ENCODE measurements at regions not wholly inside any gene's neighbourhood (a gene's known extent, or its start where the extent isn't known, plus 50 kb on each side); places are given as distances from the start of the nearest gene placed in this dataset.

DNA sequence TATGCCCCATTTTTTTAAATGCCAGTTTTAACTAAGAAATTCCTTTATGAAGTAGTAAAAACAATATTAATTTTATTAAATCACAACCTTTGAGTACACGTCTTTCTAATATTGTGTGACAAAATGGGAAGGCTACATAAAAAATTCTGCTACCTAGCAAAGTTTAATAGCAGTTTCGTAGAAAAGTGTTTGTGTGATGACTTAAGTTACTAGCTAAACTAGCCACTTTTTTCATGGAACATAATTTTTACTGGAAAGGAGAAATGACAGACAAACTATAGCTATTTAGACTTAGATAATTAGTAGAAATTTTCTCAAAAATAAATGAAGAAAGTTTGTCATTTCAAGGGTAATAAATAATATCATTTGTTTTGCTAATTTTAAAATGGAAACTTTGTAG, 153.1 kb downstream of the GPAM start:
- no peaks in the 10 kb centered on the region for H3K79me2 ChIP-seq (ENCODE audit: low read length)
- no peak overlapping the region for H2AFZ ChIP-seq (ENCODE audit: low read length)
- H3K9me2 ChIP-seq (replicated peaks; ENCODE audit: insufficient read depth, low read length), result no peaks in the 10 kb centered on the region; the same call in 1 of the 2 replicates
- H3K27me3 ChIP-seq (ENCODE audit: low read length), result no peaks in the 10 kb centered on the region
- H4K20me1 ChIP-seq (ENCODE audit: insufficient read depth, low read depth, low read length), result no peaks in the 10 kb centered on the region
- DNase-seq, result no peak
- H3K4me2 ChIP-seq (ENCODE audit: low read depth, low read length, poor library complexity, severe bottlenecking), result no peak overlapping the region
- H3K27ac ChIP-seq (ENCODE audit: low read length), result no peak overlapping the region
- peaks cover 56% of the 10 kb centered on the region for H3K36me3 ChIP-seq (ENCODE audit: insufficient read depth, low read length)
- H3K9ac ChIP-seq (ENCODE audit: low read length), result no peak overlapping the region
- no peak overlapping the region for H3K4me3 ChIP-seq (ENCODE audit: low read length)
- H3K9me3 ChIP-seq (ENCODE audit: low read length), result peaks cover 14% of the 10 kb centered on the region
- H3K4me1 ChIP-seq (ENCODE audit: low read length), result no peaks in the 10 kb centered on the region

DNA sequence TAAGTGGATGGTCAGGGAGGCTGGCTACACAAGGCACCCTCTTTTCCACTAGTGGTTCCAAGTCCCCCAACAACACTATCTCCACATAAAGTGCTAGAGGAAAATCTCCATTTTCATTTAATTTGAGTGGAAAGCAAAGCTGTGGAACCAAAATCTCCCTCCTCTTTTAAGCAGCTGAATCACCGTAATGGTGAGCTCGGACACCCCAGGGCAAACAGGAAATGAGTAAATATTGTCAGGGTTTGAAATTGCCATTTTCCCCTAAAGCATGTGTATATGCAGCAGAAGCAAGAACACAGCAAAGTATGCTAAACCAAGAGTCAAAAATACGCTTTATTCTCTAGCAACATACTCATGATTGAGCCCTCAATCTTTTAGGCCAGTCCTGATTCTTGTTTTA, 143.7 kb downstream of the GPAM start:
- H3K9me3 ChIP-seq (ENCODE audit: low read length), result no peaks in the 10 kb centered on the region; the same call in 1 of the 2 replicates
- no peak overlapping the region for H3K4me3 ChIP-seq (ENCODE audit: low read length)

DNA sequence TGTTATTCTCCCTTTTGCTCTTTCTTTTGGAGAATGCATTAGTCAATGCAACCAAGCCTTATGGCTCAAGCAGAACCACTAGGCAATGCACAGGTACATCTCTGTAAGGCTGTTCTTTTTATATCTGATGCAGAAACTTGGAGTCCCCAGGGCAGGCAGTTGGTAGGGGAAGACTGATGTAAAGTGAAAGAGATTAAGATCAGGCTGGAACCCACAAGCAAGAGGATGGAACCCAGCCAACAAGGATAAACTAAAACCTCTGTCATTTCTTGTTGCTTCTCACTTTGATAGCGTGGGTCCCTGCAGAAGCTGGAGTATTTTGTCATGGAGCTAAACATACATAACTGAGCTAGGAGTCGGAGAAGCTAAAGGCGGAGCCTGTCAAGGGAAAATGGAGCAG, 142.9 kb downstream of the GPAM start:
- H3K9ac ChIP-seq (ENCODE audit: low read length), result no peak overlapping the region
- H3K4me3 ChIP-seq (ENCODE audit: low read length), result no peak overlapping the region
- H3K36me3 ChIP-seq (ENCODE audit: insufficient read depth, low read length), result peaks cover 61% of the 10 kb centered on the region
- H3K27ac ChIP-seq (ENCODE audit: low read length), result no peak overlapping the region
- H2AFZ ChIP-seq (ENCODE audit: low read length), result no peak overlapping the region
- H3K4me1 ChIP-seq (ENCODE audit: low read length), result no peaks in the 10 kb centered on the region
- H3K79me2 ChIP-seq (ENCODE audit: low read length), result peaks cover 1% of the 10 kb centered on the region; the same call in 1 of the 2 replicates
- H3K27me3 ChIP-seq (ENCODE audit: low read length), result no peaks in the 10 kb centered on the region
- no peaks in the 10 kb centered on the region for H3K9me2 ChIP-seq (replicated peaks; ENCODE audit: insufficient read depth, low read length)
- H3K9me3 ChIP-seq (ENCODE audit: low read length), result no peaks in the 10 kb centered on the region
- no peak overlapping the region for H3K4me2 ChIP-seq (ENCODE audit: low read depth, low read length, poor library complexity, severe bottlenecking)
- DNase-seq, result no peak
- no peaks in the 10 kb centered on the region for H4K20me1 ChIP-seq (ENCODE audit: insufficient read depth, low read depth, low read length)

More for the DNA sequence above, 143.7 kb downstream of the GPAM start:
- Histone ChIP-seq H3K79me2 (ENCODE audit: low read length) (no peaks in the 10 kb centered on the region), H3K9ac (ENCODE audit: low read length) (no peak overlapping the region), H3K4me2 (ENCODE audit: low read depth, low read length, poor library complexity, severe bottlenecking) (no peak overlapping the region), H3K4me1 (ENCODE audit: low read length) (no peaks in the 10 kb centered on the region), H3K27me3 (ENCODE audit: low read length) (no peaks in the 10 kb centered on the region), H4K20me1 (ENCODE audit: insufficient read depth, low read depth, low read length) (no peaks in the 10 kb centered on the region), H2AFZ (ENCODE audit: low read length) (no peak overlapping the region), H3K9me2 (replicated peaks; ENCODE audit: insufficient read depth, low read length) (no peaks in the 10 kb centered on the region), H3K36me3 (ENCODE audit: insufficient read depth, low read length) (peaks cover 62% of the 10 kb centered on the region), H3K27ac (ENCODE audit: low read length) (no peak overlapping the region)
- no peak for DNase-seq

DNA sequence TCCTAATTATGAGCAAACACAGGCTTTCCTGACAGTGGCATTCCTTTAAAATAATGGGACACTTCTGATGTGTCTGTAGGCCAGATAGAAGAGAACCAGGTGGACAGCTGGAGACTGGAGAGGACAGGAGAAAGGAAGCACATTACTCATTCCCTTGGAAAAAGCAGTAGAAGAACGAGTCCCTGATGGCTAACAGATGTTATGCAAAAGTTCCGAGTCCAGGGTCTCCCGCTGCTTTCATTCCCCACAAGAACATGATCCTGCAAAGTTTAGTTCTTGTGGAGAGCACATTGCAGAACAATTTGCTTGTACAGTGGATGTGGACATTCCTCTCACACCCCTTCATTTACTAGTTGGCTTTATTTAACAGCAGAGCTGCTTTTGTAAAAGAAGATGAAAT, 137.6 kb downstream of the GPAM start:
- no peak overlapping the region for H2AFZ ChIP-seq (ENCODE audit: low read length)
- no peaks in the 10 kb centered on the region for H4K20me1 ChIP-seq (ENCODE audit: insufficient read depth, low read depth, low read length)
- no peak overlapping the region for H3K4me2 ChIP-seq (ENCODE audit: low read depth, low read length, poor library complexity, severe bottlenecking)
- peaks cover 29% of the 10 kb centered on the region for H3K36me3 ChIP-seq (ENCODE audit: insufficient read depth, low read length)
- no peak overlapping the region for H3K4me3 ChIP-seq (ENCODE audit: low read length)
- peaks cover 3% of the 10 kb centered on the region; the same call in 1 of the 2 replicates for H3K79me2 ChIP-seq (ENCODE audit: low read length)
- peaks cover 2% of the 10 kb centered on the region; the same call in 1 of the 2 replicates for H3K4me1 ChIP-seq (ENCODE audit: low read length)
- no peak for DNase-seq
- H3K9me2 ChIP-seq (replicated peaks; ENCODE audit: insufficient read depth, low read length), result no peaks in the 10 kb centered on the region
- H3K9me3 ChIP-seq (ENCODE audit: low read length), result no peaks in the 10 kb centered on the region
- no peak overlapping the region for H3K9ac ChIP-seq (ENCODE audit: low read length)
- H3K27me3 ChIP-seq (ENCODE audit: low read length), result no peaks in the 10 kb centered on the region
- no peak overlapping the region for H3K27ac ChIP-seq (ENCODE audit: low read length)

DNA sequence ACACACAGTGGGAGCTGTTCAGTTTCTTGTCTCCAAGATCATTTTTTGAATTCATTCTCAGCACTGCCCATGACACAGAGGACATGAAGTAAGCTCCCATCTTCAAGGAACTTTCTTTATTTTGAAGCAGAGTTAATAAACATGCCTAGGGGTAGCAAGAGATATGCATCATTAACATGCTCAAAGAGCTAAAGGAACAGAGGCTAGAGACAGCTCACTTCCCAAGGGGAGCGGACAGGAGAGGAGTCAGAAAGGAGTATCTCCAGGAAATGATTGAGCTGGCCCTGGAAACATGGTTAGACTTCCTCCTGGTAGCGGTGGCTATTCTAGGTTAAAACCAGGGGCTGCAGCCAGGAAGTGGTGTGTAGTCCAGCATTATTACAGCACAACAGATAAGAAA, 135.9 kb downstream of the GPAM start:
- Histone ChIP-seq H3K4me3 (ENCODE audit: low read length) (no peak overlapping the region), H3K4me2 (ENCODE audit: low read depth, low read length, poor library complexity, severe bottlenecking) (no peak overlapping the region), H3K27me3 (ENCODE audit: low read length) (no peaks in the 10 kb centered on the region), H2AFZ (ENCODE audit: low read length) (no peak overlapping the region), H3K4me1 (ENCODE audit: low read length) (peaks cover 15% of the 10 kb centered on the region), H3K9me2 (replicated peaks; ENCODE audit: insufficient read depth, low read length) (no peaks in the 10 kb centered on the region), H3K79me2 (ENCODE audit: low read length) (peaks cover 3% of the 10 kb centered on the region; the same call in 1 of the 2 replicates), H4K20me1 (ENCODE audit: insufficient read depth, low read depth, low read length) (no peaks in the 10 kb centered on the region), H3K27ac (ENCODE audit: low read length) (no peak overlapping the region), H3K36me3 (ENCODE audit: insufficient read depth, low read length) (peaks cover 31% of the 10 kb centered on the region), H3K9me3 (ENCODE audit: low read length) (no peaks in the 10 kb centered on the region), H3K9ac (ENCODE audit: low read length) (no peak overlapping the region)
- no peak for DNase-seq

DNA sequence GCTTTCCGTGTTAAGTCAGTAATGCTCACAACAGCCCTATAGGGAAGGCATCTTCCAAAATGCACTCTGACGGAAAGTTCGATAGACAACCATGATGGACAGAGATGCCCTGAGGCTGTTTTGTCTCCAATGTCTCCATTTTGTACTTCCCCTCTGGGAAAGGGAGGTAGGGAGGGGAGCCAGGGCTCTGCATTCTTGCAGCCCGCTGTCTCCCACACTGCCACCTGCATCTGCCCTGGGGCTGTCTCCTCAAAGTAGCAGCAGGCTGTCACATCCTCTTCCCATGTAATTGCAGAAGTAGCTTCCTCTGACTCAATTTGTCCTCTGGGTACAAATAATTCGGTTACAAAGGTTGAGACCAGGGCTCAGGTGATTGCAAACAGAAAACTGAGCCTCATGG, 131.4 kb downstream of the GPAM start:
- Histone ChIP-seq H2AFZ (ENCODE audit: low read length) (no peak overlapping the region), H3K4me3 (ENCODE audit: low read length) (no peak overlapping the region), H3K9me2 (replicated peaks; ENCODE audit: insufficient read depth, low read length) (no peaks in the 10 kb centered on the region), H3K36me3 (ENCODE audit: insufficient read depth, low read length) (peaks cover 30% of the 10 kb centered on the region), H3K27me3 (ENCODE audit: low read length) (no peaks in the 10 kb centered on the region), H3K4me2 (ENCODE audit: low read depth, low read length, poor library complexity, severe bottlenecking) (no peak overlapping the region), H3K79me2 (ENCODE audit: low read length) (peaks cover 2% of the 10 kb centered on the region; the same call in 1 of the 2 replicates), H4K20me1 (ENCODE audit: insufficient read depth, low read depth, low read length) (no peaks in the 10 kb centered on the region), H3K9ac (ENCODE audit: low read length) (no peak overlapping the region), H3K27ac (ENCODE audit: low read length) (no peak overlapping the region), H3K9me3 (ENCODE audit: low read length) (no peaks in the 10 kb centered on the region), H3K4me1 (ENCODE audit: low read length) (peaks cover 15% of the 10 kb centered on the region)
- no peak for DNase-seq

DNA sequence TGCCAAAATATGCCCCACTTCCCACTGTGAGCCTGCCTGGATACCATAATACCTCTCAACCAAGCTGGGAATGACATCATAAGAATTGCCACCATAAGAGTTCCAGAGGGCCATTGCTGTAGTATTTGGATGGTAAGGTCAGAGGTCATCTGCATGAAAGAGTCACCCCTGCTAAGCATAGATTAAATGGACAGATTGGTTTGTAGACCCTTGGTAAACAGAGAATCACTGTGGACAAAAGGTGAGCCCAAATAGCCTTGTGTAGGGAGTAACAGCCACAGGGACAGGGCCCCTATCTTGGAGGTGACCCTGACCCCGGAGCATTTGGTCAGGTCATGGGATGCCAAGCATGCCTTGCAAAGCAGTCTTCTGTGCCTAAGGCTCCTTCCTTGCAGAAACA, 129.7 kb downstream of the GPAM start:
- H3K4me2 ChIP-seq (ENCODE audit: low read depth, low read length, poor library complexity, severe bottlenecking), result no peak overlapping the region

DNA sequence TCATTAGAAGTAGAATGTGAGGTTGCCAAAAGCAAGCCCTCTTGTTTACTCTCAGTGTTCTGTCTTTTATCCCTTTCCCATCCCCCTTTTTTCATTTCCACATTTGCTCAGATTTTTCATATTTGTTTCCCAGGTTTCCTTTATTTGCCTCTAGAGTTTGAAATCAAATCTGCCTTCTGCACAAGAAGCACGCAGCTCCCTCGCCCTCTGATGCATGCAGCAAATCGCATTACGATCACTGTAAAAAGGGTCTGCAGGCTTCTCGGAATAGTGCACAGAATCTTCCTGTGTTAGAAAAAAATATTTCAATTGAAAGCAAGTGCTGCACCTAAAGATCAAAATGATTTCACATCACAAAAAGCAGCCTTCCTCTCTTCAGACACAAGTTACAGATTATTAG, 129.0 kb downstream of the GPAM start:
- Histone ChIP-seq H2AFZ (ENCODE audit: low read length) (no peak overlapping the region), H3K27ac (ENCODE audit: low read length) (no peak overlapping the region), H3K79me2 (ENCODE audit: low read length) (peaks cover 5% of the 10 kb centered on the region; the same call in 1 of the 2 replicates), H3K4me2 (ENCODE audit: low read depth, low read length, poor library complexity, severe bottlenecking) (no peak overlapping the region), H3K9me2 (replicated peaks; ENCODE audit: insufficient read depth, low read length) (no peaks in the 10 kb centered on the region), H3K9ac (ENCODE audit: low read length) (no peak overlapping the region), H3K36me3 (ENCODE audit: insufficient read depth, low read length) (peaks cover 36% of the 10 kb centered on the region), H3K4me3 (ENCODE audit: low read length) (no peak overlapping the region), H3K9me3 (ENCODE audit: low read length) (no peaks in the 10 kb centered on the region), H4K20me1 (ENCODE audit: insufficient read depth, low read depth, low read length) (no peaks in the 10 kb centered on the region), H3K4me1 (ENCODE audit: low read length) (peaks cover 15% of the 10 kb centered on the region), H3K27me3 (ENCODE audit: low read length) (no peaks in the 10 kb centered on the region)
- DNase-seq, result no peak

More for the DNA sequence above, 129.7 kb downstream of the GPAM start:
- Histone ChIP-seq H3K79me2 (ENCODE audit: low read length) (peaks cover 5% of the 10 kb centered on the region; the same call in 1 of the 2 replicates), H3K9me2 (replicated peaks; ENCODE audit: insufficient read depth, low read length) (no peaks in the 10 kb centered on the region), H2AFZ (ENCODE audit: low read length) (no peak overlapping the region), H3K9ac (ENCODE audit: low read length) (no peak overlapping the region), H3K27me3 (ENCODE audit: low read length) (no peaks in the 10 kb centered on the region), H3K4me3 (ENCODE audit: low read length) (no peak overlapping the region), H3K9me3 (ENCODE audit: low read length) (no peaks in the 10 kb centered on the region), H3K27ac (ENCODE audit: low read length) (no peak overlapping the region), H3K36me3 (ENCODE audit: insufficient read depth, low read length) (peaks cover 30% of the 10 kb centered on the region), H3K4me1 (ENCODE audit: low read length) (peaks cover 15% of the 10 kb centered on the region), H4K20me1 (ENCODE audit: insufficient read depth, low read depth, low read length) (no peaks in the 10 kb centered on the region)
- DNase-seq, result no peak

DNA sequence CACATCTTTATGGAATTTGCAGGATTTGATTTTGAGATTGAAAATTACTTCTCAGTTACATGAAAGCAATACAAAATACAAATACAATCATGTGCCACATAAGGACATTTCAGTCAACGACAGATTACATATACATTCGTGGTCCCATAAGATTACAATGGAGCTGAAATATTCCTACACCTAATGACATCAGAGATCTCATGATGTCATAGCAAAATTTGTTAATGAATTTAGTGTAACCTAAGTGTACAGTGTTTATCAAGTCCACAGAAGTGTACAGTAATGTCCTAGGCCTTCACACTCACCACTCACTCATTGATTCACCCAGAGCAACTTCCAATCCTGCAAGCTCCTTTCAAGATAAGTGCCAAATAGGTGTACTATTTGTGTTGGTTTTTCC, 126.5 kb downstream of the GPAM start:
- Histone ChIP-seq H3K4me1 (ENCODE audit: low read length) (peaks cover 4% of the 10 kb centered on the region), H3K9ac (ENCODE audit: low read length) (no peak overlapping the region)
- DNase-seq, result no peak

More for the DNA sequence above, 126.5 kb downstream of the GPAM start:
- Histone ChIP-seq H3K79me2 (ENCODE audit: low read length) (peaks cover 5% of the 10 kb centered on the region; the same call in 1 of the 2 replicates), H3K4me3 (ENCODE audit: low read length) (no peak overlapping the region), H3K4me2 (ENCODE audit: low read depth, low read length, poor library complexity, severe bottlenecking) (no peak overlapping the region), H3K27me3 (ENCODE audit: low read length) (no peaks in the 10 kb centered on the region), H3K9me2 (replicated peaks; ENCODE audit: insufficient read depth, low read length) (no peaks in the 10 kb centered on the region), H4K20me1 (ENCODE audit: insufficient read depth, low read depth, low read length) (no peaks in the 10 kb centered on the region), H3K9me3 (ENCODE audit: low read length) (no peaks in the 10 kb centered on the region), H3K36me3 (ENCODE audit: insufficient read depth, low read length) (peaks cover 41% of the 10 kb centered on the region), H2AFZ (ENCODE audit: low read length) (no peak overlapping the region), H3K27ac (ENCODE audit: low read length) (no peak overlapping the region)

All from Karpas-422 (cell line).